Choroid plexus epithelial cell (primary cell): ENCODE measurements at regions not wholly inside any gene's neighbourhood (a gene's known extent, or its start where the extent isn't known, plus 50 kb on each side); places are given as distances from the start of the nearest gene placed in this dataset.

ENCODE experiments used
- DNase-seq: peaks from one replicate; pipeline ENCODE4 v3.0.0-alpha.2; 2010; ENCODE audit warnings: low read depth
- H3K4me3 ChIP-seq: 2 replicates; pipeline ENCODE4 v1.5.1; 2011; ENCODE audit warnings: low read depth, mild to moderate bottlenecking, control low read depth, low read length, moderate library complexity
- CTCF ChIP-seq: conservative IDR thresholded peaks from 2 replicates; pipeline ENCODE4 v1.5.1; 2011; ENCODE audit warnings: low read depth, mild to moderate bottlenecking, control low read depth, inconsistent platforms, low read length, moderate library complexity

- H3K4me3 ChIP-seq = no peak overlapping the region
- no peak for DNase-seq
- TF ChIP-seq CTCF = no peak
Measured at GRCh38 chr4:120354381-120354780, 287.7 kb upstream of the MAD2L1 start.

- no peak for DNase-seq
- H3K4me3 ChIP-seq = no peak overlapping the region
- no peak for TF ChIP-seq CTCF
Measured at GRCh38 chr4:120353235-120353634, 286.6 kb upstream of the MAD2L1 start.

DNA sequence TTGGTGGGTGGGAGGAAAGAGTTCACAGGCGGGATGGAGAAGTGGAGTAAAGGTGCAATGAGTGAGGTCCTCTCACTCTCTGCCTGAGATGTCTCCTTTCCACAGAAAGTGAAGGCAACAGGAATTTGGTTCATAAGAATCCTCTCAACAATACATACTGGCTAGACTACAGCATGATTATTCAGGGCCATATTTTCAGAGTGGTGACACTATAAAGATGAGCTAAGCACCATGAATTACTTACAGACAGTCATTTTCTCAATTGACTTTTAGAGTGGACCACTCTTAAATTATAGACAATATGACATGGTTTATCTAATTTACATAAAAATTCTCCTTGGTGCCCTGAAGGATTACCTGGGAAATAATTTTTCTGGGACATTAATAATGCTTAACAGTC, 286.1 kb upstream of the MAD2L1 start:
- DNase-seq = no peak
- H3K4me3 ChIP-seq = no peak overlapping the region
- no peak for TF ChIP-seq CTCF

- DNase-seq = no peak
- no peak overlapping the region for H3K4me3 ChIP-seq
- no peak for TF ChIP-seq CTCF
Measured at GRCh38 chr4:120348948-120349347, 282.3 kb upstream of the MAD2L1 start.

DNA sequence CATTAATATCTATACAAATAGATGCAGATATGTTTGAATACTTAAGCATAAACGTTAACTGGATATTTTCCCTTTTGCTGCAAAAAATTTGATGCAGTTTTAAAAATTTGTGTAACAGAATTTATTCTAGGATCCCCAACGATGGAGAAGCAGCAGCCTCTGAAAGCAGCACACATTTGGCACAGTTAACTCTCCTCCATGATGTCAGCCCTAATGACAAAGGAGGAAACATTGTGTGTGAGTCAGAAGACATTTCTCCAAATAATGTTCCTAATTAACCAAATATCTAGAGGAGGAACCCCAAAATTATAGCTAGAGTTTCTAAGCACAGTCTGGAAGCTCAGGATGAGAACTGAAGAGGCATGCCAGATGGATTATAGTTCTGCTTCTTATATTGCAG, 281.9 kb upstream of the MAD2L1 start:
- no peak overlapping the region for H3K4me3 ChIP-seq
- DNase-seq = no peak
- TF ChIP-seq CTCF = no peak

- H3K4me3 ChIP-seq = no peak overlapping the region
- no peak for TF ChIP-seq CTCF
- no peak for DNase-seq
Measured at GRCh38 chr4:120331486-120332370, 265.1 kb upstream of the MAD2L1 start.

DNA sequence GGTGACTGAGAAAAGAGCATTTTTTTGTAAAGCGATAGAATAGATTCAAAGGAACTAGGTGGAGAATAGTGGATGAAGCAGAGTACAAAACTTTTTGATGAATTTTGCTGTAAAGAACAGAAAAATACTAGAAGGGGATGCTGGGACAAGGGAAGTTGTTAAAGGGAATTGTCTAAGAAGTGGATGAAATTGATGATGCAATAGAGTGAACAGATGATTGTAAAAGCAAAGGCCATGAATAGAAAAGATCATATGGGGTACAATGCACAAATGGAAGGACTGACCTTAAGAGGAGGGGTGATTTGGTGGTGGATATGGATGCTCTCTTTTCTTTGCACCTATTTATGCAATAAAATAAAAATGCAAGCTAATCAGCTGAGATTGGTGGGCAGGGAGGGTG, 262.7 kb upstream of the MAD2L1 start:
- no peak for DNase-seq
- H3K4me3 ChIP-seq = no peak overlapping the region
- no peak for TF ChIP-seq CTCF
